GM12875 (cell line): ENCODE measurements at regions not wholly inside any gene's neighbourhood (a gene's known extent, or its start where the extent isn't known, plus 50 kb on each side); places are given as distances from the start of the nearest gene placed in this dataset.

Experiments used
- H3K4me3 ChIP-seq: one replicate; pipeline ENCODE4 v1.5.1; 2011; ENCODE audit warnings: low read depth, low read length, control low read depth
- CTCF ChIP-seq: IDR thresholded peaks from 2 replicates; pipeline ENCODE4 v1.5.1; 2011; ENCODE audit warnings: low read depth, mild to moderate bottlenecking, control low read depth, inconsistent platforms, low read length, moderate library complexity, borderline replicate concordance; ENCODE audit not compliant: insufficient read depth

GRCh38 chr2:103451283-103451682, 689.5 kb downstream of the TMEM182 start:
- no peak for TF ChIP-seq CTCF
- H3K4me3 ChIP-seq, result no peak overlapping the region

GRCh38 chr2:103459283-103459682, 697.5 kb downstream of the TMEM182 start:
- TF ChIP-seq CTCF, result no peak

GRCh38 chr2:103462101-103462500, 700.3 kb downstream of the TMEM182 start:
- no peak overlapping the region for H3K4me3 ChIP-seq
- TF ChIP-seq CTCF, result no peak

More at GRCh38 chr2:103459283-103459682, 697.5 kb downstream of the TMEM182 start:
- no peak overlapping the region for H3K4me3 ChIP-seq

GRCh38 chr2:103462712-103463111, 700.9 kb downstream of the TMEM182 start:
- TF ChIP-seq CTCF, result no peak

GRCh38 chr2:103464831-103465230, 703.0 kb downstream of the TMEM182 start:
- H3K4me3 ChIP-seq, result no peak overlapping the region
- no peak for TF ChIP-seq CTCF

More at GRCh38 chr2:103462712-103463111, 700.9 kb downstream of the TMEM182 start:
- H3K4me3 ChIP-seq, result no peak overlapping the region

GRCh38 chr2:103469800-103470199, 708.0 kb downstream of the TMEM182 start:
- H3K4me3 ChIP-seq, result no peak overlapping the region
- no peak for TF ChIP-seq CTCF

- H3K4me3 ChIP-seq, result no peak overlapping the region
- no peak for TF ChIP-seq CTCF
These were observed 723.1 kb downstream of the TMEM182 start for GRCh38 chr2:103484906-103485305.
